K562 (cell line): ENCODE measurements at regions not wholly inside any gene's neighbourhood (a gene's known extent, or its start where the extent isn't known, plus 50 kb on each side); places are given as distances from the start of the nearest gene placed in this dataset.

Source experiments
- DACH1 ChIP-seq: fragments of 450-650 bp; IDR thresholded peaks from 2 replicates; pipeline ENCODE4 v1.6.1; 2018; ENCODE audit not compliant: partially characterized antibody
- DDX20 ChIP-seq: fragments of 450-650 bp; IDR thresholded peaks from 2 replicates; pipeline ENCODE4 v1.6.1; 2016; ENCODE audit warnings: missing genetic modification characterization, low read depth, mild to moderate bottlenecking, missing compliant biosample characterization, moderate library complexity
- HDAC2 ChIP-seq: fragments of 450-650 bp; IDR thresholded peaks from 2 replicates; pipeline ENCODE4 v1.6.1; 2016; ENCODE audit warnings: mild to moderate bottlenecking
- MAFG ChIP-seq: fragments of 450-650 bp; conservative IDR thresholded peaks from 2 replicates; pipeline ENCODE4 v1.6.1; 2016; ENCODE audit warnings: missing genetic modification characterization, missing compliant biosample characterization
- MCM7 ChIP-seq, 2 experiments: fragments of 450-650 bp; IDR thresholded peaks; 2 replicates each; pipeline ENCODE4 v1.6.1; 2016 to 2018
- NFYB ChIP-seq: IDR thresholded peaks from 2 replicates; pipeline ENCODE4 v1.6.1; 2011; ENCODE audit warnings: mild to moderate bottlenecking, moderate library complexity; ENCODE audit not compliant: insufficient read length; ENCODE audit errors: extremely low read depth
- NRF1 ChIP-seq, 2 experiments: fragments of 450-650 bp; IDR thresholded peaks in 1 of 2; conservative IDR thresholded peaks in 1 of 2; 2 replicates each; pipeline ENCODE4 v1.6.1; 2014; ENCODE audit warnings: mild to moderate bottlenecking in 2 of 2
- SMAD3 ChIP-seq: fragments of 450-650 bp; formaldehyde crosslinking; conservative IDR thresholded peaks from 2 replicates; pipeline ENCODE4 v1.4.0; 2020; ENCODE audit warnings: mild to moderate bottlenecking
- ZFP30 ChIP-seq: fragments of 250-450 bp; sonication (Bioruptor Pico); IDR thresholded peaks from 2 replicates; pipeline ENCODE4 v1.8.0; 2022; ENCODE audit warnings: moderate library complexity, mild to moderate bottlenecking, inconsistent platforms, borderline replicate concordance
- ZHX1 ChIP-seq: fragments of 150-350 bp; conservative IDR thresholded peaks from 2 replicates; pipeline ENCODE4 v1.6.1; 2014; ENCODE audit warnings: low read length
- ZNF274 ChIP-seq: IDR thresholded peaks from 2 replicates; pipeline ENCODE4 v1.6.1; 2011; ENCODE audit warnings: low read depth, mild to moderate bottlenecking, low read length, moderate library complexity, borderline replicate concordance
- ZNF384 ChIP-seq: IDR thresholded peaks from 2 replicates; pipeline ENCODE4 v1.6.1; 2012; ENCODE audit warnings: low read depth, low read length, improper control_type of control experiment
- ZNF512 ChIP-seq: IDR thresholded peaks from 2 replicates; pipeline ENCODE4 v1.6.1; 2016; ENCODE audit warnings: missing genetic modification characterization, missing compliant biosample characterization
- ZNF583 ChIP-seq: fragments of 250-450 bp; sonication (Bioruptor Pico); IDR thresholded peaks from 2 replicates; pipeline ENCODE4 v1.4.0; 2020
- TF ChIP-seq, protein P1 (sequence below), 2 experiments: fragments of 450-650 bp; conservative IDR thresholded peaks; 2 replicates each; pipeline ENCODE4 v1.6.1; 2017; ENCODE audit warnings: mild to moderate bottlenecking in 2 of 2, moderate library complexity in 2 of 2
- TF ChIP-seq, protein P2 (sequence below): sonication (generic); formaldehyde crosslinking; IDR thresholded peaks from 2 replicates; pipeline ENCODE4 v1.8.0; 2022; ENCODE audit warnings: mild to moderate bottlenecking, missing genetic modification reagents, borderline replicate concordance

DNA sequence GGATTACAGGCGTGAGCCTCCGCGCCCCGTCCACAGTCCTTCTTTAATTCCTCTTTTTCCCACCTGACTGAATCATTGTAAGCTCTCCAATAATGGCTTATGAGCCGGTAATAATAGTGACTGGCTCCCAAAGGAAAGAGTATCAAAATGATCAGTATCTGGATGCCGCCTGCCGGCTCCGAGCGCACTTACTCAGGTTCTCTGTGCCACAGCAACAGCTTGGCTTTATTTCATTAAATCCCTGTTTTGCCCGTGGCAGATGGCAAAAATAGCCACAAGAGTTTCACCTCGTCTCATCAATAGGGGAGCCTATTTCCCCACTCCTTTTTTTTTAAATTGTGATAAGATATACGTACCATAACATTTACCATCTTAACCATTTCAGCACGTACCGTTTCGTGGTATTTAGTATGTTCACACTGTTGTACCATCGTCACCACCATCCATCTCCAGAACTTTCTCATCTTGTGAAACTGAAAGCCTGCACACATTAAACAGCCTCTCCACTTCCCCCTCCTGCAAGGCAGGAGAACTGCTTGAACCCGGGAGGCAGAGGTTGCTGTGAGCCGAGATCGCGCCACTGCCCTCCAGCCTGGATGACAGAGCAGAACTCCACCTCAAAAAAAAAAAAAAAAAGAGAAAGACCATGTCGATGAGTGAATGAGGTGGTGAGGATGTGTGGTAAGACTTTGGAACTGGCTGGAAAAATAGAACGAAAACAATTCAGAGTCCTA lies 80.7 kb upstream of the DLG1 start (continued):
- TF ChIP-seq ZNF512 (tag), result 0 out of 2 replicates have a peak, but pooled peaks have one; percentile 31
- TF ChIP-seq MCM7 (IDR thresholded peaks at IDR 0.05), result no peak
- no peak for TF ChIP-seq ZNF274
- no peak for TF ChIP-seq NFYB
- no peak for TF ChIP-seq DDX20 (tag)
- peak; percentile 41; the same call in 1 of the 2 replicates for TF ChIP-seq MAFG (tag)
- TF ChIP-seq ZNF384, result peak; percentile 90
- TF ChIP-seq, protein P1, sequence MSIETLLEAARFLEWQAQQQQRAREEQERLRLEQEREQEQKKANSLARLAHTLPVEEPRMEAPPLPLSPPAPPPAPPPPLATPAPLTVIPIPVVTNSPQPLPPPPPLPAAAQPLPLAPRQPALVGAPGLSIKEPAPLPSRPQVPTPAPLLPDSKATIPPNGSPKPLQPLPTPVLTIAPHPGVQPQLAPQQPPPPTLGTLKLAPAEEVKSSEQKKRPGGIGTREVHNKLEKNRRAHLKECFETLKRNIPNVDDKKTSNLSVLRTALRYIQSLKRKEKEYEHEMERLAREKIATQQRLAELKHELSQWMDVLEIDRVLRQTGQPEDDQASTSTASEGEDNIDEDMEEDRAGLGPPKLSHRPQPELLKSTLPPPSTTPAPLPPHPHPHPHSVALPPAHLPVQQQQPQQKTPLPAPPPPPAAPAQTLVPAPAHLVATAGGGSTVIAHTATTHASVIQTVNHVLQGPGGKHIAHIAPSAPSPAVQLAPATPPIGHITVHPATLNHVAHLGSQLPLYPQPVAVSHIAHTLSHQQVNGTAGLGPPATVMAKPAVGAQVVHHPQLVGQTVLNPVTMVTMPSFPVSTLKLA (conservative IDR thresholded peaks at IDR 0.05), result no peak
- no peak for TF ChIP-seq HDAC2
- TF ChIP-seq ZHX1, result no peak
- TF ChIP-seq ZFP30, result no peak
- no peak for TF ChIP-seq SMAD3 (CRISPR knock-in tag)
- TF ChIP-seq, protein P2, sequence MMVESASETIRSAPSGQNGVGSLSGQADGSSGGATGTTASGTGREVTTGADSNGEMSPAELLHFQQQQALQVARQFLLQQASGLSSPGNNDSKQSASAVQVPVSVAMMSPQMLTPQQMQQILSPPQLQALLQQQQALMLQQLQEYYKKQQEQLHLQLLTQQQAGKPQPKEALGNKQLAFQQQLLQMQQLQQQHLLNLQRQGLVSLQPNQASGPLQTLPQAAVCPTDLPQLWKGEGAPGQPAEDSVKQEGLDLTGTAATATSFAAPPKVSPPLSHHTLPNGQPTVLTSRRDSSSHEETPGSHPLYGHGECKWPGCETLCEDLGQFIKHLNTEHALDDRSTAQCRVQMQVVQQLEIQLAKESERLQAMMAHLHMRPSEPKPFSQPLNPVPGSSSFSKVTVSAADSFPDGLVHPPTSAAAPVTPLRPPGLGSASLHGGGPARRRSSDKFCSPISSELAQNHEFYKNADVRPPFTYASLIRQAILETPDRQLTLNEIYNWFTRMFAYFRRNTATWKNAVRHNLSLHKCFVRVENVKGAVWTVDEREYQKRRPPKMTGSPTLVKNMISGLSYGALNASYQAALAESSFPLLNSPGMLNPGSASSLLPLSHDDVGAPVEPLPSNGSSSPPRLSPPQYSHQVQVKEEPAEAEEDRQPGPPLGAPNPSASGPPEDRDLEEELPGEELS (CRISPR knock-in tag), result no peak
- 0 out of 4 replicates have a peak, but pooled peaks have one; percentile 13 to 16 for TF ChIP-seq NRF1 (conservative IDR thresholded peaks at IDR 0.05 in 1 of 2, IDR thresholded peaks at IDR 0.05 in 1 of 2)
- TF ChIP-seq ZNF583 (CRISPR knock-in tag), result no peak
- no peak for TF ChIP-seq DACH1
